OCI-LY1 (cell line): ENCODE measurements at regions not wholly inside any gene's neighbourhood (a gene's known extent, or its start where the extent isn't known, plus 50 kb on each side); places are given as distances from the start of the nearest gene placed in this dataset.

ENCODE experiments used
- H2AFZ ChIP-seq: fragments of 200-600 bp; sonication (generic), shearing (Covaris generic); 2 replicates; pipeline ENCODE4 v1.6.0; 2014; ENCODE audit warnings: antibody characterized with exemption, mild to moderate bottlenecking, low read length
- H3F3A ChIP-seq: fragments of 200-600 bp; sonication (generic), shearing (Covaris generic); 2 replicates; pipeline ENCODE4 v1.6.0; 2014; ENCODE audit warnings: mild to moderate bottlenecking, antibody characterized with exemption, low read length, moderate library complexity; ENCODE audit not compliant: insufficient read depth
- H3K27ac ChIP-seq: fragments of 200-600 bp; sonication (generic); 2 replicates; pipeline ENCODE4 v1.5.1; 2014; ENCODE audit warnings: low read length, mixed run types, mild to moderate bottlenecking, low read depth; ENCODE audit not compliant: poor library complexity, severe bottlenecking
- H3K27me3 ChIP-seq: fragments of 200-600 bp; sonication (generic); 2 replicates; pipeline ENCODE4 v1.6.0; 2014; ENCODE audit warnings: antibody characterized with exemption, mild to moderate bottlenecking, low read length, moderate library complexity; ENCODE audit not compliant: insufficient read depth
- H3K36me3 ChIP-seq: fragments of 200-600 bp; sonication (generic); 2 replicates; pipeline ENCODE4 v1.6.1; 2014; ENCODE audit warnings: mild to moderate bottlenecking, antibody characterized with exemption, low read length, moderate library complexity, mixed read lengths; ENCODE audit not compliant: insufficient read depth
- H3K4me1 ChIP-seq: fragments of 200-600 bp; sonication (generic); 2 replicates; pipeline ENCODE4 v1.5.1; 2014; ENCODE audit warnings: mild to moderate bottlenecking, low read length, moderate library complexity; ENCODE audit not compliant: insufficient read depth, severe bottlenecking
- H3K4me2 ChIP-seq: fragments of 200-600 bp; sonication (generic), shearing (Covaris generic); 2 replicates; pipeline ENCODE4 v1.6.1; 2014; ENCODE audit warnings: low read length
- H3K4me3 ChIP-seq: fragments of 200-600 bp; sonication (generic); 2 replicates; pipeline ENCODE4 v1.5.1; 2014; ENCODE audit warnings: low read length, low read depth, mild to moderate bottlenecking, mixed read lengths; ENCODE audit not compliant: poor library complexity, severe bottlenecking
- H3K79me2 ChIP-seq: fragments of 200-600 bp; shearing (Covaris generic); 2 replicates; pipeline ENCODE4 v1.6.1; 2016; ENCODE audit warnings: mixed run types, low read length, mixed read lengths; ENCODE audit not compliant: insufficient read depth
- H3K9ac ChIP-seq: fragments of 200-600 bp; sonication (generic), shearing (Covaris generic); 2 replicates; pipeline ENCODE4 v1.6.1; 2014; ENCODE audit warnings: mild to moderate bottlenecking, low read length, mixed read lengths
- H3K9me2 ChIP-seq: fragments of 200-600 bp; sonication (generic), shearing (Covaris generic); 2 replicates; pipeline ENCODE4 v1.6.1; 2014; ENCODE audit warnings: low read depth, mild to moderate bottlenecking, low read length, mixed read lengths
- H3K9me3 ChIP-seq: fragments of 200-600 bp; shearing (Covaris generic); 2 replicates; pipeline ENCODE4 v1.6.1; 2014; ENCODE audit warnings: low read length, mixed read lengths
- H4K20me1 ChIP-seq: fragments of 200-600 bp; sonication (generic), shearing (Covaris generic); 2 replicates; pipeline ENCODE4 v1.6.0; 2016; ENCODE audit warnings: mild to moderate bottlenecking, low read length; ENCODE audit not compliant: insufficient read depth
- EZH2 ChIP-seq: fragments of 200-600 bp; sonication (generic), shearing (Covaris generic); IDR thresholded peaks from 2 replicates; pipeline ENCODE4 v1.8.0; 2017; ENCODE audit warnings: borderline replicate concordance, mixed run types, mild to moderate bottlenecking, antibody characterized with exemption, low read length, moderate library complexity, mixed read lengths
- TF ChIP-seq, protein P1 (sequence below): fragments of 200-600 bp; sonication (generic), shearing (Covaris generic); IDR thresholded peaks from 2 replicates; pipeline ENCODE4 v1.5.1; 2017; ENCODE audit warnings: mild to moderate bottlenecking, antibody characterized with exemption, low read length, moderate library complexity, mixed read lengths

DNA sequence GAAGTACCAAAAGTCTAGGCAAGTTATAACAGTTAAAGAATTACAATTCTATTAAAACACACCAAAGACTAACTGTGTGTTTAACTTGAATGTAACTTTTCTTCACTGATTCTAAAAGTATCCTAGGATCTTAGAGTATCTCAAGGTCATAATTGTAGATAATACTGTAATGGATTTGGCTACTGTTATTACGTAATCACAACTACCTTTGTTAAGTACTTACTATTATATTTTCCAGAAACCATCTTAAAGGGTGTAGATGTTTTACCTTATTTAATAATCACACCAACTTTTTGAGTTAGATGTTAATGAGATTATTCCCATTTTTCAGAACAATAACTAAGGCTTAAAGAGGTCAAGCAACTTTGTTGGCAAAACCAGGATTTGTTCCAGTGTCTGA is 161.3 kb upstream of the REG3A start:
- H3K4me3 ChIP-seq: no peak overlapping the region

DNA sequence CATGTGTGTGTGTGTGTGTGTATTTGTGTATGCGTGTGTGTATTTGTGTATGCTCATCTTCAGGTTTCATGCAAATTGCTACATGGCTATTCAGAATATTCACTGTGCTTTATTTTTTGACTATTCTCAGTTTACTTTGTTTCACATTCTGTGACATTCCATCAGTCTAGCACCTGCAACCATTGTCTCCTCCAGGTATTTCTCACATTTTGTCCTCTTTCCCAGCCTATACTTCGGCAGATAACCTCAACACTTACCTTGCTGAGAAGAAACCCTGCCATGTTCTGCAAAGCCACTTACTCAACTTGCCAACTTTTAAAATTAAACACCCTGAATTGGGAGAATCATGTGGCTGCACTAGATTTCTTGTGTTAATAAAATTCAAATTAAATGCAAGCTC is 135.4 kb upstream of the REG3A start:
- H3K27ac ChIP-seq: no peak overlapping the region
- no peaks in the 10 kb centered on the region for H3K9me2 ChIP-seq
- H3K27me3 ChIP-seq: no peaks in the 10 kb centered on the region
- no peaks in the 10 kb centered on the region for H3K36me3 ChIP-seq
- H3F3A ChIP-seq: no peaks in the 10 kb centered on the region
- H2AFZ ChIP-seq: no peak overlapping the region
- H3K4me2 ChIP-seq: no peak overlapping the region
- no peaks in the 10 kb centered on the region for H3K4me1 ChIP-seq
- no peaks in the 10 kb centered on the region for H4K20me1 ChIP-seq
- no peak overlapping the region for H3K4me3 ChIP-seq
- H3K9ac ChIP-seq: no peak overlapping the region
- TF ChIP-seq, protein P1, sequence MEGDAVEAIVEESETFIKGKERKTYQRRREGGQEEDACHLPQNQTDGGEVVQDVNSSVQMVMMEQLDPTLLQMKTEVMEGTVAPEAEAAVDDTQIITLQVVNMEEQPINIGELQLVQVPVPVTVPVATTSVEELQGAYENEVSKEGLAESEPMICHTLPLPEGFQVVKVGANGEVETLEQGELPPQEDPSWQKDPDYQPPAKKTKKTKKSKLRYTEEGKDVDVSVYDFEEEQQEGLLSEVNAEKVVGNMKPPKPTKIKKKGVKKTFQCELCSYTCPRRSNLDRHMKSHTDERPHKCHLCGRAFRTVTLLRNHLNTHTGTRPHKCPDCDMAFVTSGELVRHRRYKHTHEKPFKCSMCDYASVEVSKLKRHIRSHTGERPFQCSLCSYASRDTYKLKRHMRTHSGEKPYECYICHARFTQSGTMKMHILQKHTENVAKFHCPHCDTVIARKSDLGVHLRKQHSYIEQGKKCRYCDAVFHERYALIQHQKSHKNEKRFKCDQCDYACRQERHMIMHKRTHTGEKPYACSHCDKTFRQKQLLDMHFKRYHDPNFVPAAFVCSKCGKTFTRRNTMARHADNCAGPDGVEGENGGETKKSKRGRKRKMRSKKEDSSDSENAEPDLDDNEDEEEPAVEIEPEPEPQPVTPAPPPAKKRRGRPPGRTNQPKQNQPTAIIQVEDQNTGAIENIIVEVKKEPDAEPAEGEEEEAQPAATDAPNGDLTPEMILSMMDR: no peak
- TF ChIP-seq EZH2: no peak
- no peaks in the 10 kb centered on the region for H3K9me3 ChIP-seq
- no peaks in the 10 kb centered on the region for H3K79me2 ChIP-seq

More for the DNA sequence above, 161.3 kb upstream of the REG3A start:
- Histone ChIP-seq H2AFZ (no peak overlapping the region), H3K27me3 (no peaks in the 10 kb centered on the region), H3K79me2 (no peaks in the 10 kb centered on the region), H3K4me1 (no peaks in the 10 kb centered on the region), H3F3A (no peaks in the 10 kb centered on the region), H3K9me2 (no peaks in the 10 kb centered on the region), H4K20me1 (no peaks in the 10 kb centered on the region), H3K9me3 (no peaks in the 10 kb centered on the region), H3K9ac (no peak overlapping the region), H3K4me2 (no peak overlapping the region), H3K36me3 (no peaks in the 10 kb centered on the region), H3K27ac (no peak overlapping the region)
- no peak for TF ChIP-seq EZH2
- TF ChIP-seq, protein P1: no peak

DNA sequence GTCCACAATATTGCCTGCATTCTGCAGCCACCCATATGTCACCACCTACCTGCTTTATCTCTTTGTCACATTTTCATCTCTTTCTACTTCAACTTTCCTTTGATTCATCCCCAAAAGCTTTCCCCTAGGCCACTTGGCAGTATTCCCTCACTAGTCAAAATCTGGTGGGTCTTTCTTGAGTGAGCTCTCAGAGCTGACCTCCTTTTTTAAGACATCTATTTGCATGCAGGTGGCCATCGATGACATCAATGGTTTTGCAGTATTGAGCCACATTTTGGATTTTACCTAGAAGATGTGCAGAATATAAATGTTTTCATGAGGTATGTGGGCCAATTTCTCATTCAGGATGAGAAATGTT is 133.4 kb upstream of the REG3A start:
- H3K4me1 ChIP-seq: no peaks in the 10 kb centered on the region
- no peaks in the 10 kb centered on the region for H3K27me3 ChIP-seq
- H3K27ac ChIP-seq: no peak overlapping the region
- no peaks in the 10 kb centered on the region for H4K20me1 ChIP-seq
- no peak overlapping the region for H3K4me3 ChIP-seq
- H3K36me3 ChIP-seq: no peaks in the 10 kb centered on the region
- TF ChIP-seq, protein P1: no peak
- TF ChIP-seq EZH2: no peak
- H3K9me2 ChIP-seq: no peaks in the 10 kb centered on the region
- H3F3A ChIP-seq: no peaks in the 10 kb centered on the region
- H3K4me2 ChIP-seq: no peak overlapping the region
- H2AFZ ChIP-seq: no peak overlapping the region
- H3K9ac ChIP-seq: no peak overlapping the region
- no peaks in the 10 kb centered on the region for H3K79me2 ChIP-seq
- H3K9me3 ChIP-seq: no peaks in the 10 kb centered on the region
